Heart right ventricle (tissue), 16 donors: ENCODE measurements at regions not wholly inside any gene's neighbourhood (a gene's known extent, or its start where the extent isn't known, plus 50 kb on each side); places are given as distances from the start of the nearest gene placed in this dataset.

Experiments used
- ATAC-seq, 8 donors: fragments of 200-7000 bp; cut with Tn5 transposase; one replicate each; pipeline ENCODE4 v1.9.1; 2020; ENCODE audit warnings: mild to moderate bottlenecking in 8 of 8, moderate library complexity in 8 of 8, moderate number of reproducible peaks in 1 of 8
- DNase-seq, 2 donors: peaks; one replicate each; pipeline ENCODE4 v3.0.0-alpha.2; 2020
- H3K27ac ChIP-seq, 10 donors: fragments of 200-600 bp; sonication (generic) in 2 of 10; one replicate each; pipeline versions ENCODE4 v1.5.0 to v1.8.0; 2020 to 2022; ENCODE audit warnings: mild to moderate bottlenecking in 3 of 10
- H3K27me3 ChIP-seq, 7 donors: fragments of 200-600 bp; one replicate each; pipeline ENCODE4 v1.8.0; 2021 to 2022; ENCODE audit warnings: mild to moderate bottlenecking in 2 of 7
- H3K36me3 ChIP-seq, 9 donors: fragments of 200-600 bp; sonication (generic) in 1 of 9; one replicate each; pipeline versions ENCODE4 v1.5.0 to v1.8.0; 2020 to 2022; ENCODE audit warnings: mild to moderate bottlenecking in 2 of 9
- H3K4me1 ChIP-seq, 9 donors: fragments of 200-600 bp; sonication (generic) in 1 of 9; one replicate each; pipeline versions ENCODE4 v1.5.0 to v1.8.0; 2020 to 2022; ENCODE audit warnings: mild to moderate bottlenecking in 4 of 9
- H3K4me3 ChIP-seq, 10 donors: fragments of 200-600 bp; sonication (generic) in 2 of 10; one replicate each; pipeline versions ENCODE4 v1.5.0 to v1.8.0; 2020 to 2022; ENCODE audit warnings: mild to moderate bottlenecking in 7 of 10, moderate library complexity in 2 of 10
- H3K9me3 ChIP-seq, 11 donors: fragments of 200-600 bp in 10 of 11; sonication (generic) in 2 of 11; one replicate each; pipeline versions ENCODE4 v1.5.0 to v1.8.0; 2013 to 2022; ENCODE audit warnings: mild to moderate bottlenecking in 2 of 11, control low read depth in 1 of 11, moderate library complexity in 1 of 11
- CTCF ChIP-seq, 9 donors: fragments of 200-600 bp; sonication (generic) in 2 of 9; IDR thresholded peaks; one replicate each; pipeline versions ENCODE4 v1.5.0 to v1.8.0; 2021 to 2022; ENCODE audit warnings: antibody characterized with exemption in 9 of 9, mild to moderate bottlenecking in 5 of 9, moderate library complexity in 1 of 9
- WGBS, 2 donors: extraction: QIAGEN DNeasy Blood & Tissue Kit; methylation state at CpG; one replicate each; pipeline ENCODE4 v1.1.7; 2013; ENCODE audit warnings: inconsistent platforms in 1 of 2; 5-methylcytosine and 5-hydroxymethylcytosine counted together
- intact Hi-C, 10 donors: fragments of 100-400 bp; cut with DNase I; formaldehyde crosslinking; loops; one replicate each; pipeline versions ENCODE4 v1.11.1 to v1.14.2; 2022
- donor health status: Arrhythmogenic right ventricular cardiomyopathy.
- donor health status: ischemic (EF 13 %, LVEDD 7.1; RV severe dilation, severe dysfunction).
- donor health status: healthy with polysubstance abuse.
- donor health status: DM: no; HTN: yes; CAD: no.
- donor health status: DM: no; HTN: no; CAD: no.
- donor health status: ischemic (EF 25% LVEDD 6.9; RV normal size, moderate dysfunction).
- donor health status: ischemic (EF 25% LVEDD 5.7; RV mildly dilated, moderate dysfunction).
- donor health status: healthy.
- donor health status: DM: yes; HTN: yes; CAD: no.
- donor health status: Ischemic cardiomyopathy.
- donor health status: ischemic (EF 35%, LVEDD 5.7; RV mildly dilated, moderate dysfunction).
- donor health status: nonischemic (EF 11% LVEDD 7.7; RV severe dilation, severe dysfunction).
- donor health status: DM: yes; HTN: yes; CAD: no.
- donor health status: PGD.
- donor health status: ischemic (EF 29% LVEDD 5.4; RV normal size, mild dysfunction).
- donor health status: nonischemic (EF 23%, LVEDD 6.1; RV moderate dilation, normal function).

- DNase-seq (no peak), ATAC-seq (peak in 2 of 8 donors; percentile 70 to 81)
- Histone ChIP-seq H3K4me3 (no peak overlapping the region), H3K36me3 (no peaks in the 10 kb centered on the region), H3K27me3 (no peaks in the 10 kb centered on the region), H3K27ac (no peak overlapping the region), H3K9me3 (peaks cover 0 to 10% (median 0%) of the 10 kb centered on the region in 11 donors), H3K4me1 (no peaks in the 10 kb centered on the region)
- WGBS, 2 donors = 46 to 48% methylated on average over 2 of the region's 2 CpGs
- intact Hi-C loops = no loop called here
- no peak for TF ChIP-seq CTCF (IDR thresholded peaks at IDR 0.05)
Observed at GRCh38 chr4:14653338-14653737, 348.9 kb upstream of the CPEB2 start.

GRCh38 chr4:14659286-14659685 lies 343.0 kb upstream of the CPEB2 start:
- no peaks in the 10 kb centered on the region for H3K36me3 ChIP-seq
- no peaks in the 10 kb centered on the region for H3K27me3 ChIP-seq
- DNase-seq (no peak), ATAC-seq (no peak)
- intact Hi-C loops = no loop called here
- 82 to 87% methylated on average over 5 of the region's 5 CpGs for WGBS, 2 donors
- H3K4me1 ChIP-seq = no peaks in the 10 kb centered on the region
- no peak for TF ChIP-seq CTCF (IDR thresholded peaks at IDR 0.05)
- no peak overlapping the region for H3K4me3 ChIP-seq
- H3K27ac ChIP-seq = no peak overlapping the region
- peaks cover 0 to 3% (median 0%) of the 10 kb centered on the region in 11 donors for H3K9me3 ChIP-seq

GRCh38 chr4:14667624-14668151 lies 334.6 kb upstream of the CPEB2 start:
- no peaks in the 10 kb centered on the region for H3K27me3 ChIP-seq
- ATAC-seq (no peak), DNase-seq (no peak)
- no peak overlapping the region for H3K4me3 ChIP-seq
- TF ChIP-seq CTCF (IDR thresholded peaks at IDR 0.05) = no peak
- 41 to 56% methylated on average over 2 of the region's 2 CpGs for WGBS, 2 donors
- no peaks in the 10 kb centered on the region for H3K36me3 ChIP-seq
- intact Hi-C loops = no loop called here
- no peaks in the 10 kb centered on the region for H3K4me1 ChIP-seq
- H3K9me3 ChIP-seq = peaks cover 0 to 13% (median 0%) of the 10 kb centered on the region in 11 donors
- no peak overlapping the region for H3K27ac ChIP-seq

- no peaks in the 10 kb centered on the region for H3K27me3 ChIP-seq
- 88 to 94% methylated on average over 1 of the region's 1 CpG for WGBS, 2 donors
- H3K36me3 ChIP-seq = no peaks in the 10 kb centered on the region
- TF ChIP-seq CTCF (IDR thresholded peaks at IDR 0.05) = no peak
- H3K4me1 ChIP-seq = no peaks in the 10 kb centered on the region
- no peak overlapping the region for H3K27ac ChIP-seq
- DNase-seq (no peak), ATAC-seq (no peak)
- H3K9me3 ChIP-seq = peaks cover 0 to 13% (median 0%) of the 10 kb centered on the region in 11 donors
- intact Hi-C loops = no loop called here
- H3K4me3 ChIP-seq = no peak overlapping the region
Observed at GRCh38 chr4:14668296-14668695, 334.0 kb upstream of the CPEB2 start.
